ENCODE measurements at regions not wholly inside any gene's neighbourhood (a gene's known extent, or its start where the extent isn't known, plus 50 kb on each side); places are given as distances from the start of the nearest gene placed in this dataset.

- DNase-seq: no peak
Observed at GRCh38 chr22:48976556-48977535, 850.8 kb downstream of the BRD1 start.

GRCh38 chr22:48975886-48976285, 851.8 kb downstream of the BRD1 start:
- DNase-seq: no peak

GRCh38 chr22:48975316-48975741, 852.3 kb downstream of the BRD1 start:
- DNase-seq: no peak

GRCh38 chr22:48974443-48975315, 853.0 kb downstream of the BRD1 start:
- no peak for DNase-seq

- DNase-seq: no peak
Observed at GRCh38 chr22:48973694-48974041, 854.0 kb downstream of the BRD1 start.

- no peak for DNase-seq
Observed at GRCh38 chr22:48972979-48973693, 854.5 kb downstream of the BRD1 start.

- DNase-seq: no peak
Observed at GRCh38 chr22:48968201-48968959, 859.3 kb downstream of the BRD1 start.

- no peak for DNase-seq
Observed at GRCh38 chr22:48963405-48963804, 864.3 kb downstream of the BRD1 start.

GRCh38 chr22:48961705-48962104, 866.0 kb downstream of the BRD1 start:
- no peak for DNase-seq

GRCh38 chr22:48960980-48961660, 866.6 kb downstream of the BRD1 start:
- DNase-seq: no peak

- DNase-seq: no peak
Observed at GRCh38 chr22:48960576-48960975, 867.1 kb downstream of the BRD1 start.

GRCh38 chr22:48959496-48959895, 868.2 kb downstream of the BRD1 start:
- DNase-seq: no peak

- no peak for DNase-seq
Observed at GRCh38 chr22:48957987-48958321, 869.7 kb downstream of the BRD1 start.

GRCh38 chr22:48957311-48957986, 870.2 kb downstream of the BRD1 start:
- no peak for DNase-seq

GRCh38 chr22:48955351-48956311, 872.0 kb downstream of the BRD1 start:
- no peak for DNase-seq

GRCh38 chr22:48954781-48955311, 872.8 kb downstream of the BRD1 start:
- no peak for DNase-seq

GRCh38 chr22:48953830-48954229, 873.8 kb downstream of the BRD1 start:
- no peak for DNase-seq

- DNase-seq: no peak
Observed at GRCh38 chr22:48953103-48953720, 874.5 kb downstream of the BRD1 start.
